ENCODE measurements at regions not wholly inside any gene's neighbourhood (a gene's known extent, or its start where the extent isn't known, plus 50 kb on each side); places are given as distances from the start of the nearest gene placed in this dataset.

DNA sequence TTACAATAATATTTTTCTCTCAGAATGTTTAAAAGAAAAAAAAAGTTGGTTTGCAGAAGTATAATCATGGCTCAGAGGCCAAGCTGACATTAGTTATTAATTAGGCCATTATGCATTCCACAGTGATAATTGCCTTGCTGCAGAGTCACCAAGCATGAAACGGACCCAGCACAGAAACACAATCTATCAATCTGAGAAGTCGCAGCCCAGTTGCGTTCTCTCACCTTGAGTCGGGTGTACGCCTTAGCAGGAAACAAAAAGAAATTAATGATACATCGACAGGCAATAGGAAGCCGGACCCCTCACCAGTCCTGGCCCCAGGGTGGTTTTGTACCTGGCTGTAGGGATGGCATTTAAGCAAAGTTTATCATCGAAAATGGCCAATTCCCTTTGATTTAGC lies 129.7 kb downstream of the PHETA1 start:
- TF ChIP-seq, protein P1, sequence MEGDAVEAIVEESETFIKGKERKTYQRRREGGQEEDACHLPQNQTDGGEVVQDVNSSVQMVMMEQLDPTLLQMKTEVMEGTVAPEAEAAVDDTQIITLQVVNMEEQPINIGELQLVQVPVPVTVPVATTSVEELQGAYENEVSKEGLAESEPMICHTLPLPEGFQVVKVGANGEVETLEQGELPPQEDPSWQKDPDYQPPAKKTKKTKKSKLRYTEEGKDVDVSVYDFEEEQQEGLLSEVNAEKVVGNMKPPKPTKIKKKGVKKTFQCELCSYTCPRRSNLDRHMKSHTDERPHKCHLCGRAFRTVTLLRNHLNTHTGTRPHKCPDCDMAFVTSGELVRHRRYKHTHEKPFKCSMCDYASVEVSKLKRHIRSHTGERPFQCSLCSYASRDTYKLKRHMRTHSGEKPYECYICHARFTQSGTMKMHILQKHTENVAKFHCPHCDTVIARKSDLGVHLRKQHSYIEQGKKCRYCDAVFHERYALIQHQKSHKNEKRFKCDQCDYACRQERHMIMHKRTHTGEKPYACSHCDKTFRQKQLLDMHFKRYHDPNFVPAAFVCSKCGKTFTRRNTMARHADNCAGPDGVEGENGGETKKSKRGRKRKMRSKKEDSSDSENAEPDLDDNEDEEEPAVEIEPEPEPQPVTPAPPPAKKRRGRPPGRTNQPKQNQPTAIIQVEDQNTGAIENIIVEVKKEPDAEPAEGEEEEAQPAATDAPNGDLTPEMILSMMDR (IDR thresholded peaks at IDR 0.05; ENCODE audit: poor library complexity), result no peak
- TF ChIP-seq EZH2 (IDR thresholded peaks at IDR 0.05; ENCODE audit: borderline replicate concordance) (no peak), EZH2phosphoT487 (IDR thresholded peaks at IDR 0.05; ENCODE audit: low read depth, severe bottlenecking, unreplicated experiment) (no peak)

Measured in hepatocyte (in vitro differentiated cells).